Tibial nerve (tissue), 4 donors: ENCODE measurements at regions not wholly inside any gene's neighbourhood (a gene's known extent, or its start where the extent isn't known, plus 50 kb on each side); places are given as distances from the start of the nearest gene placed in this dataset.

ENCODE experiments used
- CTCF ChIP-seq, 5 experiments: fragments of 200-600 bp in 3 of 5; fragments of 450-650 bp in 2 of 5; sonication (generic) in 3 of 5; IDR thresholded peaks; one replicate each; pipeline ENCODE4 v1.5.1; 2016 to 2019; ENCODE audit warnings: antibody characterized with exemption in 5 of 5, mild to moderate bottlenecking in 3 of 5, moderate library complexity in 2 of 5
- EP300 ChIP-seq, 2 donors: sonication (generic); formaldehyde crosslinking; IDR thresholded peaks; one replicate each; pipeline ENCODE4 v1.6.1; 2017; ENCODE audit warnings: antibody characterized with exemption in 2 of 2, mild to moderate bottlenecking in 1 of 2
- POLR2A ChIP-seq, 2 donors: fragments of 450-650 bp; IDR thresholded peaks; one replicate each; pipeline ENCODE4 v1.6.1; 2017; ENCODE audit warnings: antibody characterized with exemption in 2 of 2, mild to moderate bottlenecking in 2 of 2, moderate library complexity in 2 of 2

DNA sequence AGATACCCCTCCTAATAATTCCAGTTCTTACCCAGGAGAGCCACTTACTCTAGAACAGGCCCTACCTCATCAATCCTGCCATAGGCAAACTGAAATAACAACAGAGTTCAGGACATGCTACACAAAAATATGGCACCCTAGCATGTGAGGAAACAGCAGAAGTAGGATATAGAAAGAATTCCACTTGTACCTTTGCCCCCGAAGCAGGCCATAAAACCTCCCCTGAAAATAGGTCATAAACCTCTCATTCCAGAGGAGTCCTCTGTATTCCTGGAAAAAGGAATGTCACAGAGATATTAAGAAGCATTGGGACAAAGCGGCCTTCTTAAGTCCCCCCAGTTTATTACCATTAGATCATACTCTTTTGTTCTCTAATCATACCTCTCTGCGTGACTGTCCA, 504.3 kb upstream of the MARCKS start:
- TF ChIP-seq CTCF (IDR thresholded peaks at IDR 0.05) (no peak), POLR2A (IDR thresholded peaks at IDR 0.05) (no peak), EP300 (IDR thresholded peaks at IDR 0.05) (no peak)
